HCT116 (cell line): ENCODE measurements at regions not wholly inside any gene's neighbourhood (a gene's known extent, or its start where the extent isn't known, plus 50 kb on each side); places are given as distances from the start of the nearest gene placed in this dataset.

Experiments used
- EZH2 ChIP-seq: fragments of 200-600 bp; sonication (generic); IDR thresholded peaks from 2 replicates; pipeline ENCODE4 v1.6.1; 2017; ENCODE audit warnings: antibody characterized with exemption, mixed run types
- POLR2A ChIP-seq: IDR thresholded peaks from 2 replicates; pipeline ENCODE4 v1.7.0; 2011; ENCODE audit warnings: borderline replicate concordance; ENCODE audit not compliant: insufficient read depth, insufficient read length; ENCODE audit errors: extremely low read depth
- POLR2AphosphoS5 ChIP-seq: IDR thresholded peaks from 2 replicates; pipeline ENCODE4 v1.6.1; 2011; ENCODE audit warnings: mild to moderate bottlenecking, low read depth, low read length, moderate library complexity
- ZFX ChIP-seq: fragments of 450-650 bp; IDR thresholded peaks from 2 replicates; pipeline ENCODE4 v1.6.1; 2017
- TF ChIP-seq, protein P1 (sequence below), 3 experiments: fragments of 200-600 bp in 1 of 3; sonication (generic) in 1 of 3; IDR thresholded peaks in 2 of 3; conservative IDR thresholded peaks in 1 of 3; 2 replicates each; pipeline ENCODE4 v1.5.1; 2012 to 2017; ENCODE audit warnings: low read depth in 2 of 3, low read length in 2 of 3, antibody characterized with exemption in 1 of 3, borderline replicate concordance in 1 of 3, control low read depth in 1 of 3, mild to moderate bottlenecking in 1 of 3, mixed read lengths in 1 of 3, mixed run types in 1 of 3, moderate library complexity in 1 of 3; ENCODE audit not compliant: insufficient read depth in 1 of 3

DNA sequence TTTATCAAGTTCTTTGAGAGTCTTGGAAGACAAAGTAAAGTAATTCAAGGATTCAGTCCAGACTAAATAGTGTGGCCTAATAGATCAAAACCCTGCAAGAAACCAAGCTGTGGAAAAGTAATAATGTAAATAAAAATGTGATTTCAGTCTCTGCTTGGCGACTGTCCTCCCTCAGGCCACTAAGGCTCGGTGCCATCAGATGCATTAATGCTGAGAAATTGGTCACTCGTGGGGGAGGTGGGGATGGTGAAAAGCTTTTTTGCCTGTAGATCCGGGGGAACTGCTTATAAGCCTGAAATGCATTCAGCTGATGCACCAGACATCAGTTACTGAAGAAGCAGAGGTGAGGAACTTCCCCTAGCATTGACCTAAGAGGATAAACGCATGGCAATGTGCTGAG lies 182.6 kb upstream of the TBX20 start:
- no peak for TF ChIP-seq POLR2AphosphoS5
- TF ChIP-seq ZFX, result no peak
- TF ChIP-seq, protein P1, sequence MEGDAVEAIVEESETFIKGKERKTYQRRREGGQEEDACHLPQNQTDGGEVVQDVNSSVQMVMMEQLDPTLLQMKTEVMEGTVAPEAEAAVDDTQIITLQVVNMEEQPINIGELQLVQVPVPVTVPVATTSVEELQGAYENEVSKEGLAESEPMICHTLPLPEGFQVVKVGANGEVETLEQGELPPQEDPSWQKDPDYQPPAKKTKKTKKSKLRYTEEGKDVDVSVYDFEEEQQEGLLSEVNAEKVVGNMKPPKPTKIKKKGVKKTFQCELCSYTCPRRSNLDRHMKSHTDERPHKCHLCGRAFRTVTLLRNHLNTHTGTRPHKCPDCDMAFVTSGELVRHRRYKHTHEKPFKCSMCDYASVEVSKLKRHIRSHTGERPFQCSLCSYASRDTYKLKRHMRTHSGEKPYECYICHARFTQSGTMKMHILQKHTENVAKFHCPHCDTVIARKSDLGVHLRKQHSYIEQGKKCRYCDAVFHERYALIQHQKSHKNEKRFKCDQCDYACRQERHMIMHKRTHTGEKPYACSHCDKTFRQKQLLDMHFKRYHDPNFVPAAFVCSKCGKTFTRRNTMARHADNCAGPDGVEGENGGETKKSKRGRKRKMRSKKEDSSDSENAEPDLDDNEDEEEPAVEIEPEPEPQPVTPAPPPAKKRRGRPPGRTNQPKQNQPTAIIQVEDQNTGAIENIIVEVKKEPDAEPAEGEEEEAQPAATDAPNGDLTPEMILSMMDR (IDR thresholded peaks at IDR 0.05 in 2 of 3, conservative IDR thresholded peaks at IDR 0.05 in 1 of 3; ENCODE audit: borderline replicate concordance in 1 of 3, insufficient read depth in 1 of 3, low read depth in 2 of 3, low read length in 2 of 3), result no peak
- no peak for TF ChIP-seq EZH2
- no peak for TF ChIP-seq POLR2A
